GM21786 (cell line): ENCODE measurements at regions not wholly inside any gene's neighbourhood (a gene's known extent, or its start where the extent isn't known, plus 50 kb on each side); places are given as distances from the start of the nearest gene placed in this dataset.
"Not testable (repeated sequence)": the region's sequence is repeated elsewhere in the genome, so short reads cannot be mapped to it uniquely, and the experiment has no call there.

Experiments
- ATAC-seq: cut with Tn5 transposase; IDR thresholded peaks from one replicate; pipeline ENCODE4 v1.9.1; 2021; ENCODE audit not compliant: unreplicated experiment

DNA sequence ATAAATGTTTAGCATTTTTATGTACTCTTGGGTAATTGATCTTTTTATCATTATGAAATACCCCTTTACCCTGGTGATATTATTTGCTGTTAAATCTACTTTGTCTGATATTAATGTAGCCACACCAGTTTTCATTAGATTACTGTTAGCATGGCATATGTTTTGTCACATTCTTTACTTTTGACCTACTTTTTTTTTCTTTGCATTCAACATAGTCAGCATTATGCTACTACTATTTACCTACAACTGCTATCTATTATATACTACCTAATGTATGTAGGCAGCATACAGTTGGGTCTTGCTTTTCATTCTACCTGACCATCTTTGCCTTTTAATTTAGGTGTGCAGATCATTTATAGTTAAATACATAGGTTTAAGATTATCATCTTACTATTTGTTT lies 1429.6 kb upstream of the ALCAM start:
- ATAC-seq = no peak

DNA sequence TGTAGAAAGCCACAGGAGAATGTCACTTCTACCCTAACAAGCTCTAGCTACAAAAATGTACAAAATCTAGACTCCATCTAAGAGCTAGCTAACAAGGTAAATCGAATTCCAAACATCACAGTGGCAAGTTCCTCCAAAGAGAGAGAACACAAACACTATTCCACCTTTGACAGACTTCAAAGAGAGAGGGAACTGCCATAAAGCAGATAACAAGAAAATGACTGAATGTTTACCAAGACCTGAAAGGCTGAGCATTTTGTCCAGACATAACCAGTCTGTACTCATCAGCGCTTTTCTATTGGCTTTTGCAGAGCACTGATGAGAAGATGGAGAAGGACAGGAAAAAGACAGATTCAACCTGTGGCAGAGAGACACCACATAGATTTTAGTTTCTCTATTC lies 1419.6 kb upstream of the ALCAM start:
- ATAC-seq = no peak

DNA sequence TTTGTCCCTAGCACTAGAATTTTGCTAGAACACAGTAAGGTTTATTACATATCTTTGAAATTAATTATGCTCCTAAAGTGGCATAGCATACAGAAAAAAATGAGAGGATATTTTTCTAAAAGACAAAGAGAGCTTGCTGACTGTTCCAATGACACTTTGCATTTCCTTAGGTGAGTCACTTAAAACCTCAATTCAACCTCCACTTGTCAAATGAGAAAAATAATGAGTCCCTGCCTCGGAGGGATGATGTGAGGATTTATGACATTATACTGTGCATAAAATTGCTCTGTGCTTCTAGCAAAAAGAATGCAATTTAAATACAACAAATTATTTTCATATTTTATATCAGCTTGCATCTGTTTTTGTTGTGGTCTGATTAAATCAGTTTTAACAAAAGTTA lies 1417.0 kb upstream of the ALCAM start:
- ATAC-seq = no peak

DNA sequence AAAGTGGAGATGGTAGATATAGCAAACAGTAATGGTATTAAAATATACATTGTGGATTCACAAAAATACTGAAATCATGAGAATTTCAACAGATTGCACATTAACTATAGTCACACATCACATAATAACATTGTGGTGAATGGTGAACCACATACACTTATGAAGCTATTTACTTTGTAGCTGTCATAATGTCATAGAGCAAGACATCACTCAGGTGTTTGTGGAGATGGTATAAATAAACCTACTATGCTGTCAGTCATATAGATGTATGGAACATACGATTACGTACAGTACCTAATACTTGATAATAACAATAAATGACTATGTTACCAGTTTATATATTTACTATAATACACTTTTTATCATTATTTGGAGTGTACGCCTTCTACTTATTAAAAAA lies 1416.0 kb upstream of the ALCAM start:
- no peak for ATAC-seq

DNA sequence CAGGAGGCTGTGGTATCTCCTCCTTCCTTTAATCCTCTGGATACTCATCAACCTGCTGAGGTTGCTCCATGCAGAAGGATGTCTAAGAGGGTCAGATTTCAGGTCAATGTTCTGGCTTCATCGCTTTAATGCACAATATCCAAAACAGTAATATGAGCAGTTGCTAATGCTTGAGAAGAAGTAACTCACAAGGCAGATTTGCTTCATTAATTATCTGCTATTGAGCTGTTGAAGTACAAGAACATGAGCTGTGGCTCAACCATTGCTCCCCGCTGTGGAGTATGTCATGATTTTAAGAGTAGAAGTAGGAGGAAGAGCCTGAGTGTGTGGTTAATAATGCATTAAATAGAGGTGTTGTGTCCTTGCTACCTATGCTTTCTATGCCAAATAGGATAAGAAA lies 1412.9 kb upstream of the ALCAM start:
- ATAC-seq = no peak

DNA sequence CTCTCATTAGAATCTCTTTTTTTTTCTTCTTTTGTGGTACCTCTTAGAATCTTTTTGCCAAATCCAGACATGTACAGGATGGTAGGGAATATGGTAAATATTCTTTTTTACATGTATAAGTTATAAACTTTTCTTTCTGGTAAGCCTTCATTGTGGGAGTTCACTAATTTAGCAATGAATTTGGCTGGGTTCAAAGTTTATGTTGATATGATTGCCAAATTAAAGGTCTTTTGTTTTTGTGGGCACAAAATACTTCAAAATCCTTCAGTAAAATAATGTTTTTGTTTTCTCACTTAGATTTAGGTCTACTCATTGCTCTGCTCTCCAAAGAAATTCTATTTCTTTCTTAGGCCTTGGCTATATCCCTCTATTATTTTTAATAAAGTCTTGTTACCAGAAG lies 1405.9 kb upstream of the ALCAM start:
- no peak for ATAC-seq

DNA sequence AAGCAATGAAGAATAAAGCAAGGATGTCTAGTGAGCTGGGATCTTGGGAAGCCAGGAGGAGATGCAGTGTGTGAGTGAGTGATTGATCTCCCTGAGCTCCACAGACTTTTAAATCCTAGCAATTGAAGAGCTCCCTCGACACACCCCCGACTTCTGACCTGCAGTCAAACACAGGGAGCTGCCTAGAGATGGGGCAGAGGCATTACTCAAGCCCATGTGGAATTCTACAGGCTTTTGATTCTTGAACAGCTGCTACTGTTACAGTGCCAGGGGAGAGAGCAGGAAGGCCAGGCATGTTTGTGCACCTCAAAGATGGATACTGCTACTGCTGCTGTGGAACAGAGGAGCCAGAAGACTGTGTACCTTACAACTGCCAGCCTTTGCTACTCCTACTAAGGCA lies 1403.1 kb upstream of the ALCAM start:
- ATAC-seq = no peak

DNA sequence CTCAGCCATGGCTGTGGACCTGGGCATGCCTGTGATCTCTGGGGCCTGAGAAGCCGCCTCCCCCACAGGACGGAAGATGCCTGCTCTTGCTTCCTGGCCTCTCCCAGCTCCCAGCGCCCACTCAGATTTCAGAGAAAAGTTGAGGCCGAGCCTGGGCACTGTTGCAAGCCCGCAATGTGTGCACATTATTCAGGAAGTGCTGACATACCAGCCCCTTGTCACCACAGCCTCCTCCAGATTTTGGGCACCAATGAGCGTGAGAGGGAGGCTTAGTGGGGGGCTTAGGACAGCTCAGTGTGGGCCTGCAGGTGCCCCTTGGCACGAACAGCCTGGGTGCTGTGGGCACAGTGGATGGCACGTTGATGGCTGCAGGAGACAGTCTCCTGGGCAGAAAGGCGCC lies 1400.9 kb upstream of the ALCAM start:
- no peak for ATAC-seq

DNA sequence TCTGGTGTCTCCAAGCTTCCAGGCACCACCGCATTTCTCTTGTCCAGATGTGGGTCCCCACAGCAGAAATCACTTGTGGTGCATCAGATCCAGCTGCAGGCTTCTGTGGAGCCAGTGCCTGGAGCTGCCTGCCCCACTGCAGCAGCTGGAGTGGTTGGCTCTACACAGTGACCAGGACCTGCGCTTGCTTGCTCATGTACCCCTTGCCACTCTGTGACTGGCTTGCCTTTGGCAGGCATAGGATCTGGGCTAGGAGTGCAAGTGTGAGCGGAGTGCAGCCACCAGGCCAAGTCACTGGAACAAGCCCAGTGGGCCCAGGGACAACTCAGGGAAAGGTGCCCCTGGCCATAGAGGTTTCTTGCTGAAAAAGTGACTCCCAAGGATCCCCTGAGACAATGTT lies 1400.0 kb upstream of the ALCAM start:
- ATAC-seq = no peak

DNA sequence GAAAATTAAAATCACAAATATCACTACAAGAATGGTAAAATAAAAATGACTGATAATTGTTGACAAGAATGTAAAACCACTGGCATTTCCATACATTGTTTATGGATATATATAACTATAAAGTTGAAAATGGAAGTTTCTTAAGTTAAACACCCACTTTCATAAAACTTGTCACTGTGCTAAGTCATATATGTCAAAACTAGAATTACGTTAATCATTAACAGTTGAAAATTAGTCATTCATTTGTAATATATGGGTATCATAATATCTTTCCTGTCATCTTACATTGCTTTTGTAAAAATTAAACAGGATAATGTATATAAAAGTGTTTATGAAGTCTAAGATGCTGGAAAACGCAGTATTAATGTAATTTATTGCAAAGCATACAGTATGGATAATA lies 1398.6 kb upstream of the ALCAM start:
- peak; percentile 66 for ATAC-seq

DNA sequence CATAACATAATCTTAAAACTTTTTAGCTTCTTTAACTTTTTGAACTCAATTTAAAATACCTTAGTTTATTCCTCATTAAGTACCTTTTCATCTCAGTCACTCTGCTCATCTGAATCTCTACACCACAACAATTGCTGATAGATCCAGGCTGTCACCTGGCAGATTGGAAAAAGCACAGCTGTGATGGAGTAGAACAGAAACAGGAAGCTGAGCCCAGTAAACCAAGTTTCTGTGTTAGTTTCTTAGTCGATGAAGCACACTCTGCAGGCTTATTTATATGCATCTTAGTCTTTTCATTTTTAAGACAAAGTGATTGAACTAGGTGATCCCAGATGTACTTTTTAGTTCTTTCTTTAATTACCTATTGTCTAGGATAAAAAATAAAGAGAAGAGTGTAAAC lies 1398.0 kb upstream of the ALCAM start:
- peak; percentile 88 for ATAC-seq

DNA sequence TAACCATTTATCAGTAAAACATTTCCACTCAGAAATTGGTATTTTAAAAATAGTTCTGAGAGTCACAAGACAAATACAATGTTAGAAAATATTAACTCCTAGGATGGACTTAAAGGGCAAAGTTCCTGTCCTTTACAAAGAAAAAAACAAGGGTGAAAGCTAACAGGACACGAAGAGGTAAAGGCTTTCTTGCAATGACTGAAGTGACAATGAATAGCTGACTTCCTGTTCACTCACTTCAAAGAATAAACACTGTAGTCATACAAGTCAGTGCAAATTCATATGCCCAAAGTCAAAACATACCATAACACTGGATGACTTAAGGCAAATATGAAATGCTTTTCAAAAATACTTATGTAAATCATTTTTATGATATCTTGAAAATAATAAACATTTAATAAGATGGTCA lies 1389.8 kb upstream of the ALCAM start:
- ATAC-seq = peak; percentile 96

DNA sequence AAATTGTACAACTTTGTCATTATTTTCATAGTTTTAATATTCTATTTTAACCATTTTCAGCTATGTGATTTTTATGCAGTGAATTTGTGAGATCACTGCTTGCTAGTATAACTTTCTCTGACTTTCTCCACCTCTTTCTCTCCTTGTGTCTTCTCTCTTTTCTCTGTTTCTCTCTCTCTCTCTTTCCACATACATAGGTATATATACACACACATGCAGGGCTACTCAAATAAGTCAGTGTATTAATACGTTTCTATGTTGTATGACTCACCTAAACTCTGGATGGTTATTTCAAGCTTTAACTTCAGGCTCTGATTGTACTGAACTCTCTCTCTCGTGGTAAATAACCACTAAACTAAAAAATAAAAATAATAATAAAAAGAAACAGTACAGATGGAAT lies 1389.3 kb upstream of the ALCAM start:
- no peak for ATAC-seq

DNA sequence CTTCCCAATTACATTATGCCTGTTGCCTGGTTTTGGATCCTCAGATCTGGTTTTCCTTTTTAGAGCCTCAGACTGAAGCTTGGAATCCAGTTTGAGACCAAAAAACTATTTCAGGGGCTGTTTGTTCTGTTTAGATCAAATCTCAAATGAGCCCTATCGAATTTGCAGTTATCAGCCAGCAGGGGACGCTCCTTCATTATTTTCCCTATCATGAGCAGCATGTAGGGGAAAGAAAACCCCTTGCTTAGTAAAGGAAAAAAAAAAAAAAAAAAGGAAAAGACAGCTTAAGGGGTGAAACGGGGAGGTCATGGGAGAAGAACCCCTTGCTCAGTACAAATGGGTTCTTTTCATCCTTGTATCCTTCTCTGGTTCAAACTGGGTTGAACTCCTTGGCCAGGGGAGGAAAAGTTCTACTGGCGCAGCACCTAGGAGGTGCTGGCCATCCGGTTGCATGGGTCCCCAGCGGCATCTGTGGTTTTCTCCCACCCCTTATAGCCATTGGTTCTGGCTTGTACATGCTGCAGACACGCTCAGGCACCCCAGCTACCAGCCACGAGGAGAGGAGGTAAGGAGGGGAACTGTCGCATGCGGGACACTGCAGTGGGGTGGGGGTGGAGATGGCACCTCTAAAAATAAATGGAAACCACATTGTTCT lies 1375.1 kb upstream of the ALCAM start:
- ATAC-seq = no peak

DNA sequence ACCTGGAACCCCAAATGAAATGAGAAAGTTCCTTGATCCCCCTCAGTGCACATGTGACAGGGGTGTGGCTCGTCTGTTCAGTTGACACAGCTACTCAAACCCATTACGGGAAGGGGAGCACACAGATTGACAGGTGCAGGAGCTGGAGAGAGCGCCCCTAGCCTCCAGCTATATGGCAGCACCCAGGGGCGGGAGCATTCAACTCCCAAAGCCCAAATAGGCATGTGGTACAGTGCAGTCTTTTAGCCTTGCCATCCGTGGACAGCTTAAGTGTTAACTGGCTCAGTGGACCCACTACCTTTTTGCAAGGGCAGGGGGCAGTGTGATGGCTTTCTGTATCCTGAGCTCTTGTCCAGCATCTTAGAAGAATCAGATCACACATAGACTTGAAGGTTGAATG lies 1374.2 kb upstream of the ALCAM start:
- no peak for ATAC-seq

DNA sequence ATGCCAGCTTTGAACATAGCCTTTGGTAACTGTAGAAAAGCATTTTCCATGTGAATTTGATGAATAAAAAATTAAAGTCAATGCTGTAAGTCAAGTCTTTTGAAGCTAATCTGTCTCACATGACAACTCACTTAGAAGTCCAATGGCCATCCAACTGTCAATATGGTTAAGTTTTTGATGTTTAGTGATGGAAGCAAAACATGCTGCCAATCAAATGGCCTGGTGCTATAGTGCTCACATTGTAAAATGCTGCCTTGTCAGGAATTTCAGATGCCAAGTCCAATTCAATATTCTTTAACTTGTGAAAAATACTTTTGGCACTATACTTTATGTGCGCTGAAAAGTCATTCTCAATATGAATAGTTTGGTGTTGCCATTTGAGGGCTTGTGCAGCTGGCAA lies 1361.8 kb upstream of the ALCAM start:
- no peak for ATAC-seq

DNA sequence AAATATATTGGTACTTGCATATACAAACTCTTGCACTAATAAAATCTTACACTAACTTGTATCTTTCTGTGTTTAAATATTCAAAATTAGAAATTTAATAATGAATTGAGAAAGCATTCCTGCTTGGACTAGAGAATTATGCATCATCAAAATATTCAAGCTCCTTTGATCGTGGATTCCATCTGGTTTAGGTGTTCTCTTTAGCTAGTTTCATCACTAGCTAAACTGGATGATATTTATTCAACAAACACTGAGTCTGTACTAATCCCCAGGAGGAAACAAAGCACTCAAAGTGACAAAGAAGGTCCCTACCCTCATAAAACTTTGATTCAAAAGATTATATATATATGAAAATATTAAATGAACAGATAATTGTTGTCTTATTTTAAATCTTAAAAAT lies 1360.9 kb upstream of the ALCAM start:
- no peak for ATAC-seq

DNA sequence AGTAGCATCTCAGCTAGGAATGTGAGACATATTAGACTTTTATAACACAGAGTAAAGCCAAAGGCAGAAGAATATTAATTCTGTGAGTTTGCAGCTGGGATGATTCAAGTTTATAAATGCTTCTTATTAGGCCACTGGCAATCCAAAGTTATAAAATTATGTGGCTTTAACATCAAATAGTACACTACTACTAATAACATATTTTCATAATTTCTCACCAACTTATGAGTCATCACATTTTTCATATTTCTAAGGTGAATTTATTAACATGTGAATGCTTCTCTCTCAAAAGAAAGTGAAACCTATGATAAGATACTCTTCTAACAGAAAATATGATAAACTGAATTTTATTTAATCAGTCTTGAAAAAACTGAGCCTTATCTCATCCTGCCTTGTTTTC lies 1348.2 kb upstream of the ALCAM start:
- ATAC-seq = no peak

DNA sequence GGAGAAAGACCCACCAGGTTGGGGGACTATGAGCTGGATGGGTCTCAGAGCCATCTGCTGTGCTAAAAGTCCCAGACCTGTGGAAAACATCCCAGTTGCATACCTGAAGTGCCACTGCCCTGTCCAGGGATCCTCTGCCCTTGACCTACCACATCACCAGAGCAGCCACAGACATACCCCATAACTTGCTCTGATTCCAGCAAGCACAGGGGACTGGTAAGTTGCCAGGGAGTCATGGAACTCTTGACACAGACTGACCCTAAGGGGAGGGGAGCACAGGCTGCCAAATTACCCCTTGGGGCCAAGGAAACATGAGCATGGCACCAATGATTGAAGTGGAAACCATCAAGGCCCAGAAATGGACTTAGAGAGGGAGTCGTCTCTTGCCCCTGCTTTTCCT lies 1335.1 kb upstream of the ALCAM start:
- ATAC-seq = no peak

DNA sequence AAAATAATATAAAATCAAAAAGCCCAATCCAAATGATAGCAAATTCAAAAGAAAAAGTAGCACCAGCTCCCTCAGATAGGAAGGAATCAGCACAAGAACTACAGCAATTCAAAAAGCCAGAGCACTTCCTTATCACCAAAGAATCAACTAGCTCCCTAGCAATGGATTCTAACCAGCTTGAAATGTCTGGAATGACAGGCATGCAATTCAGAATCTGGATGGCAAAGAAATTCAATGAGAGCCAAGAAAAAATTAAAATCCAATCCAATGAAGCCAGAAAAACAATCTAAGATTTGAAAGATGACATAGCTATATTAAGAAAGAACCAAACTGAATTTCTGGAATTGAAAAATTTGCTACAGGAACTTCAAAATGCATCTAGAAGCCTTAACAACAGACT lies 1334.4 kb upstream of the ALCAM start:
- no peak for ATAC-seq

DNA sequence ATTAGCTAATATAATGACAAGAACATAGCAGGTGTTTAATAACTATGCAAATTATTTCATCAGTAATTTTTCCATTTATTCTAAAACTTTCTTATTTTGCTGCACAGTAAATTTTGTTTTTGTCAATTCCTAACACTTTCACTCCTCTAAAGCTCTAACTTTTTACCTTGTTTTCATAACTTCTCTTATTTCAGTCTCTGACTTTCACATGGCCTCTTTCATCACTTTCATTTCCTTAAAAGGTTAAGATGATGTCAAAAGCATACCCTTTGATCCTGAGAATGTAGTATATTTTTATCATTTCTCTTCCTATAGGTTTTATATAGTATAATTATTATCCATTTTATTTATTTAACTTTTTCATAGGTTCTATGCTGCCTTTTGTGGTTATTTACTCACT lies 1325.8 kb upstream of the ALCAM start:
- peak; percentile 95 for ATAC-seq

DNA sequence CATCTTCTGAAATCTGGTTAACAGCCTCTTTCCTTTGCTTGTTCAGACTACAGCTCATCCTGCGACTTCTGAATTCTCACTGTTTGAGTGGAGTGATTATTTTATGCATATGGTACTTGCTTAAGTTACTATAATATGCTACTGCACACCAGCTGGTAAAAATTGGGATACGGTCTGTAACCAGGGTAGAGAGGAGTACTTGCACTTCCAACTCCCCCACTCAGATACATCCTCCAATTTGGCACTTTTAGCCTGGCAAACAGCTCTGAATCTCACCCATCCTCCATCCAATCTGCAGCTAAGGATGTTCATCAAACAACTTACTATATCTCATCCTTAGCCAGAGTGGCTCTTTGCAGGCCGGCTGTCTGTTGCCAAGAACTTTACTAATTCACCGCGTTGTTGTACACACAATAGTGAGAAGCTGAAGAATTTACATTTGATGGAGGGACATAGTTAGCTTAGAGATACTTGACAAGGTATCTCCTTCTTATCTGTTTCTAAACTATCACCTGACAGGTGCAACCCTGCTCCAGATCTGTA lies 1323.6 kb upstream of the ALCAM start:
- not testable (repeated sequence) for ATAC-seq

DNA sequence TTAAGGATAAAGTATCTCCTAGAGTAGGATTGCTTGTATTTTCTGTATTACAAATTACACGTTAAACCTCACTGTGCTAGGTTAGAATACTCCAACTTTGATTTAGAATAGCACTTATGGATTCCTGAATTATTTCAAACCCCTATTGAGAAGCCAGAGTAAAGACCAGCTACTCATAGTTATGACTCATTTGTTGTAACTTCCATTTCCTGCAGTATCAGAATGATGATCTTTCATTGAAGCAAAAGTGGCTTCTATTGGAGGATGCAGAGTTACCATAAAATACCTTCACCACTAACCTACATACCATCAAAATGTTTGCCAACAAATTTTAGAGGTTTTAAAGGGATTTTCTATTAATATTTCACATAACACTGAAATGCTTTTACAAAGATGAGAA lies 1322.7 kb upstream of the ALCAM start:
- no peak for ATAC-seq
